ENCODE measurements at regions not wholly inside any gene's neighbourhood (a gene's known extent, or its start where the extent isn't known, plus 50 kb on each side); places are given as distances from the start of the nearest gene placed in this dataset.

- Histone ChIP-seq H3K36me3 (no peaks in the 10 kb centered on the region), H3K9me3 (no peaks in the 10 kb centered on the region), H3K27me3 (no peaks in the 10 kb centered on the region), H3K4me3 (no peak overlapping the region)
- DNase-seq: no peak
Observed at GRCh38 chr10:78514459-78514858, 480.8 kb downstream of the RPS24 start.

- no peak overlapping the region for H3K4me3 ChIP-seq
- no peaks in the 10 kb centered on the region for H3K36me3 ChIP-seq
- no peaks in the 10 kb centered on the region for H3K27me3 ChIP-seq
- DNase-seq: peak; percentile 94
- H3K9me3 ChIP-seq: no peaks in the 10 kb centered on the region
Observed at GRCh38 chr10:78515038-78515872, 481.6 kb downstream of the RPS24 start.

- no peaks in the 10 kb centered on the region for H3K9me3 ChIP-seq
- DNase-seq: no peak
- H3K4me3 ChIP-seq: no peak overlapping the region
- H3K27me3 ChIP-seq: no peaks in the 10 kb centered on the region
- no peaks in the 10 kb centered on the region for H3K36me3 ChIP-seq
Observed at GRCh38 chr10:78515873-78516153, 482.1 kb downstream of the RPS24 start.

- Histone ChIP-seq H3K27me3 (no peaks in the 10 kb centered on the region), H3K4me3 (no peak overlapping the region), H3K36me3 (no peaks in the 10 kb centered on the region), H3K9me3 (no peaks in the 10 kb centered on the region)
- no peak for DNase-seq
Observed at GRCh38 chr10:78516236-78516635, 482.6 kb downstream of the RPS24 start.

- Histone ChIP-seq H3K36me3 (no peaks in the 10 kb centered on the region), H3K27me3 (no peaks in the 10 kb centered on the region), H3K4me3 (no peak overlapping the region), H3K9me3 (no peaks in the 10 kb centered on the region)
- no peak for DNase-seq
Observed at GRCh38 chr10:78516756-78517155, 483.1 kb downstream of the RPS24 start.

- Histone ChIP-seq H3K9me3 (no peaks in the 10 kb centered on the region), H3K36me3 (no peaks in the 10 kb centered on the region), H3K27me3 (no peaks in the 10 kb centered on the region), H3K4me3 (no peak overlapping the region)
- DNase-seq: no peak
Observed at GRCh38 chr10:78518224-78518623, 484.6 kb downstream of the RPS24 start.

- peak; percentile 56 for DNase-seq
- no peaks in the 10 kb centered on the region for H3K27me3 ChIP-seq
- no peaks in the 10 kb centered on the region for H3K9me3 ChIP-seq
- no peak overlapping the region for H3K4me3 ChIP-seq
- no peaks in the 10 kb centered on the region for H3K36me3 ChIP-seq
Observed at GRCh38 chr10:78520737-78521430, 487.2 kb downstream of the RPS24 start.

GRCh38 chr10:78523453-78523852, 489.8 kb downstream of the RPS24 start:
- Histone ChIP-seq H3K27me3 (no peaks in the 10 kb centered on the region), H3K9me3 (no peaks in the 10 kb centered on the region)

GRCh38 chr10:78524342-78524741, 490.7 kb downstream of the RPS24 start:
- Histone ChIP-seq H3K27me3 (no peaks in the 10 kb centered on the region), H3K9me3 (no peaks in the 10 kb centered on the region), H3K36me3 (no peaks in the 10 kb centered on the region), H3K4me3 (no peak overlapping the region)
- no peak for DNase-seq

More at GRCh38 chr10:78523453-78523852, 489.8 kb downstream of the RPS24 start:
- DNase-seq: no peak
- Histone ChIP-seq H3K4me3 (no peak overlapping the region), H3K36me3 (no peaks in the 10 kb centered on the region)

- Histone ChIP-seq H3K36me3 (no peaks in the 10 kb centered on the region), H3K9me3 (no peaks in the 10 kb centered on the region), H3K27me3 (no peaks in the 10 kb centered on the region), H3K4me3 (no peak overlapping the region)
- DNase-seq: no peak
Observed at GRCh38 chr10:78524941-78525340, 491.3 kb downstream of the RPS24 start.

- no peak for DNase-seq
- Histone ChIP-seq H3K9me3 (no peaks in the 10 kb centered on the region), H3K27me3 (no peaks in the 10 kb centered on the region), H3K4me3 (no peak overlapping the region), H3K36me3 (no peaks in the 10 kb centered on the region)
Observed at GRCh38 chr10:78526347-78526746, 492.7 kb downstream of the RPS24 start.

GRCh38 chr10:78527296-78527695, 493.6 kb downstream of the RPS24 start:
- no peak for DNase-seq
- Histone ChIP-seq H3K36me3 (no peaks in the 10 kb centered on the region), H3K27me3 (no peaks in the 10 kb centered on the region), H3K9me3 (no peaks in the 10 kb centered on the region), H3K4me3 (no peak overlapping the region)

- no peak for DNase-seq
Observed at GRCh38 chr10:78528749-78529204, 495.1 kb downstream of the RPS24 start.

GRCh38 chr10:78529262-78529661, 495.6 kb downstream of the RPS24 start:
- H3K27me3 ChIP-seq: no peaks in the 10 kb centered on the region
- DNase-seq: no peak
- H3K36me3 ChIP-seq: no peaks in the 10 kb centered on the region
- no peaks in the 10 kb centered on the region for H3K9me3 ChIP-seq
- H3K4me3 ChIP-seq: no peak overlapping the region

More at GRCh38 chr10:78528749-78529204, 495.1 kb downstream of the RPS24 start:
- no peaks in the 10 kb centered on the region for H3K9me3 ChIP-seq
- H3K27me3 ChIP-seq: no peaks in the 10 kb centered on the region
- no peak overlapping the region for H3K4me3 ChIP-seq
- H3K36me3 ChIP-seq: no peaks in the 10 kb centered on the region

GRCh38 chr10:78531088-78531487, 497.4 kb downstream of the RPS24 start:
- H3K4me3 ChIP-seq: no peak overlapping the region
- no peak for DNase-seq
- no peaks in the 10 kb centered on the region for H3K9me3 ChIP-seq
- H3K27me3 ChIP-seq: no peaks in the 10 kb centered on the region
- no peaks in the 10 kb centered on the region for H3K36me3 ChIP-seq

GRCh38 chr10:78532480-78533042, 498.9 kb downstream of the RPS24 start:
- no peak for DNase-seq
- Histone ChIP-seq H3K27me3 (no peaks in the 10 kb centered on the region), H3K36me3 (no peaks in the 10 kb centered on the region), H3K4me3 (no peak overlapping the region), H3K9me3 (no peaks in the 10 kb centered on the region)

- Histone ChIP-seq H3K36me3 (no peaks in the 10 kb centered on the region), H3K4me3 (no peak overlapping the region), H3K9me3 (no peaks in the 10 kb centered on the region), H3K27me3 (no peaks in the 10 kb centered on the region)
- DNase-seq: no peak
Observed at GRCh38 chr10:78533098-78533497, 499.4 kb downstream of the RPS24 start.

- no peak for DNase-seq
- H3K27me3 ChIP-seq: no peaks in the 10 kb centered on the region
- H3K4me3 ChIP-seq: no peak overlapping the region
- no peaks in the 10 kb centered on the region for H3K36me3 ChIP-seq
- H3K9me3 ChIP-seq: no peaks in the 10 kb centered on the region
Observed at GRCh38 chr10:78533776-78534175, 500.1 kb downstream of the RPS24 start.
